OCI-LY7 (cell line): ENCODE measurements at regions not wholly inside any gene's neighbourhood (a gene's known extent, or its start where the extent isn't known, plus 50 kb on each side); places are given as distances from the start of the nearest gene placed in this dataset.

ENCODE experiments used
- BruUV-seq: library from RNA; stranded (reverse); fragments of 400-500 nt; replicated peaks from 2 replicates; lab custom pipeline; 2021; lab: Mats Ljungman, UMichigan
- CTCF ChIA-PET: fragments of 300-600 bp; sonication (Branson Sonifier 250); formaldehyde crosslinking; loops from one replicate; lab custom pipeline; 2022; ENCODE audit warnings: antibody characterized with exemption; ENCODE audit not compliant: unreplicated experiment; lab: Charles Lee
- POLR2A ChIA-PET: fragments of 300-600 bp; sonication (Branson Sonifier 250); formaldehyde crosslinking; loops from one replicate; lab custom pipeline; 2022; ENCODE audit warnings: antibody characterized with exemption; lab: Charles Lee
- DNase-seq: peaks from one replicate; pipeline ENCODE4 v3.0.0-alpha.2; 2015; ENCODE audit warnings: low spot score
- H2AFZ ChIP-seq: fragments of 200-600 bp; sonication (generic), shearing (Covaris generic); 2 replicates; pipeline ENCODE4 v1.6.1; 2014; ENCODE audit warnings: mild to moderate bottlenecking, antibody characterized with exemption, low read length, moderate library complexity
- H3K27ac ChIP-seq: fragments of 200-600 bp; sonication (generic); 2 replicates; pipeline ENCODE4 v1.5.1; 2014; ENCODE audit warnings: mixed run types, low read depth, mild to moderate bottlenecking, moderate library complexity, low read length, inconsistent platforms; ENCODE audit not compliant: poor library complexity, severe bottlenecking
- H3K36me3 ChIP-seq: fragments of 200-600 bp; sonication (generic); 2 replicates; pipeline ENCODE4 v1.6.1; 2014; ENCODE audit warnings: mild to moderate bottlenecking, antibody characterized with exemption, low read length, moderate library complexity, mixed read lengths; ENCODE audit not compliant: insufficient read depth
- H3K4me1 ChIP-seq: fragments of 200-600 bp; sonication (generic); 2 replicates; pipeline ENCODE4 v1.5.1; 2014; ENCODE audit warnings: mild to moderate bottlenecking, low read length; ENCODE audit not compliant: insufficient read depth, poor library complexity, severe bottlenecking
- H3K4me2 ChIP-seq: fragments of 200-600 bp; sonication (generic); 2 replicates; pipeline ENCODE4 v1.6.1; 2014; ENCODE audit warnings: mild to moderate bottlenecking, low read length
- H3K4me3 ChIP-seq: fragments of 200-600 bp; sonication (generic); 2 replicates; pipeline ENCODE4 v1.5.1; 2014; ENCODE audit warnings: mild to moderate bottlenecking, low read depth, low read length; ENCODE audit not compliant: poor library complexity, severe bottlenecking
- H3K79me2 ChIP-seq: fragments of 200-600 bp; sonication (generic); 2 replicates; pipeline ENCODE4 v1.6.1; 2016; ENCODE audit warnings: low read depth, mild to moderate bottlenecking, low read length, moderate library complexity, mixed read lengths; ENCODE audit not compliant: insufficient read depth
- H3K9me2 ChIP-seq: fragments of 200-600 bp; sonication (generic); 2 replicates; pipeline ENCODE4 v1.6.1; 2016; ENCODE audit warnings: mild to moderate bottlenecking, low read length, mixed read lengths; ENCODE audit not compliant: insufficient read depth
- H3K9me3 ChIP-seq: fragments of 200-600 bp; sonication (generic); 2 replicates; pipeline ENCODE4 v1.6.1; 2014; ENCODE audit warnings: mild to moderate bottlenecking, mixed run types, low read length, mixed read lengths
- H4K20me1 ChIP-seq: fragments of 200-600 bp; sonication (generic); 2 replicates; pipeline ENCODE4 v1.6.1; 2014; ENCODE audit warnings: mild to moderate bottlenecking, antibody characterized with exemption, low read length, moderate library complexity, mixed read lengths; ENCODE audit not compliant: insufficient read depth
- CTCF ChIP-seq: fragments of 200-600 bp; sonication (generic); conservative IDR thresholded peaks from 2 replicates; pipeline ENCODE4 v1.5.1; 2014; ENCODE audit warnings: mild to moderate bottlenecking, antibody characterized with exemption, low read length, moderate library complexity, mixed read lengths
- EZH2phosphoT487 ChIP-seq: fragments of 200-600 bp; sonication (generic); IDR thresholded peaks from 2 replicates; pipeline ENCODE4 v1.6.1; 2018; ENCODE audit warnings: low read depth, borderline replicate concordance, mild to moderate bottlenecking, mixed run types, antibody characterized with exemption, low read length, moderate library complexity, mixed read lengths
- intact Hi-C: fragments of 100-400 bp; cut with micrococcal nuclease; formaldehyde crosslinking; loops from one replicate; pipeline ENCODE4 v1.10.0; 2022; ENCODE audit not compliant: unreplicated experiment

- H3K79me2 ChIP-seq, result no peaks in the 10 kb centered on the region
- H4K20me1 ChIP-seq, result no peaks in the 10 kb centered on the region
- H3K9me2 ChIP-seq, result no peaks in the 10 kb centered on the region
- H2AFZ ChIP-seq, result no peak overlapping the region
- H3K4me3 ChIP-seq, result no peak overlapping the region
- H3K36me3 ChIP-seq, result no peaks in the 10 kb centered on the region
- DNase-seq, result no peak
- no peak overlapping the region for H3K4me2 ChIP-seq
- no TSS peak for BruUV-seq
- ChIA-PET CTCF (no interaction called here), POLR2A (no interaction called here)
- intact Hi-C loops, result no loop called here
- TF ChIP-seq EZH2phosphoT487 (no peak), CTCF (no peak)
- no peaks in the 10 kb centered on the region for H3K4me1 ChIP-seq
- H3K27ac ChIP-seq, result no peak overlapping the region
- H3K9me3 ChIP-seq, result no peaks in the 10 kb centered on the region
These were observed 102.7 kb downstream of the RASSF10 start for GRCh38 chr11:13111813-13112130.

GRCh38 chr11:13114566-13115379, 105.7 kb downstream of the RASSF10 start:
- TF ChIP-seq CTCF (0 out of 2 replicates have a peak, but pooled peaks have one; percentile 28), EZH2phosphoT487 (no peak)
- no peaks in the 10 kb centered on the region for H3K79me2 ChIP-seq
- H4K20me1 ChIP-seq, result no peaks in the 10 kb centered on the region
- H3K36me3 ChIP-seq, result no peaks in the 10 kb centered on the region
- H3K4me2 ChIP-seq, result no peak overlapping the region
- H3K4me1 ChIP-seq, result no peaks in the 10 kb centered on the region
- H3K9me2 ChIP-seq, result no peaks in the 10 kb centered on the region
- intact Hi-C loops, result no loop called here
- H3K4me3 ChIP-seq, result no peak overlapping the region
- no TSS peak for BruUV-seq
- no peak overlapping the region for H2AFZ ChIP-seq
- H3K27ac ChIP-seq, result no peak overlapping the region
- CTCF ChIA-PET, result no interaction called here
- H3K9me3 ChIP-seq, result no peaks in the 10 kb centered on the region
- POLR2A ChIA-PET, result interaction anchor here (0.7 to 0.8 kb wide), 2 partner anchors 32 to 193 kb away, joined by 3 to 5 read pairs; no protein-coding TSS in a partner anchor
- no peak for DNase-seq

GRCh38 chr11:13115380-13115675, 106.2 kb downstream of the RASSF10 start:
- no peak overlapping the region for H3K4me2 ChIP-seq
- CTCF ChIA-PET, result no interaction called here
- H3K4me1 ChIP-seq, result no peaks in the 10 kb centered on the region
- H2AFZ ChIP-seq, result no peak overlapping the region
- no peak for DNase-seq
- POLR2A ChIA-PET, result no interaction called here
- H3K27ac ChIP-seq, result no peak overlapping the region
- no peaks in the 10 kb centered on the region for H3K9me2 ChIP-seq
- BruUV-seq, result no TSS peak
- no peaks in the 10 kb centered on the region for H3K36me3 ChIP-seq
- no peak overlapping the region for H3K4me3 ChIP-seq
- no peak for TF ChIP-seq EZH2phosphoT487
- TF ChIP-seq CTCF, result no peak
- no peaks in the 10 kb centered on the region for H4K20me1 ChIP-seq
- no peaks in the 10 kb centered on the region for H3K9me3 ChIP-seq
- intact Hi-C loops, result no loop called here
- H3K79me2 ChIP-seq, result no peaks in the 10 kb centered on the region
